ENCODE measurements at regions not wholly inside any gene's neighbourhood (a gene's known extent, or its start where the extent isn't known, plus 50 kb on each side); places are given as distances from the start of the nearest gene placed in this dataset.

DNA sequence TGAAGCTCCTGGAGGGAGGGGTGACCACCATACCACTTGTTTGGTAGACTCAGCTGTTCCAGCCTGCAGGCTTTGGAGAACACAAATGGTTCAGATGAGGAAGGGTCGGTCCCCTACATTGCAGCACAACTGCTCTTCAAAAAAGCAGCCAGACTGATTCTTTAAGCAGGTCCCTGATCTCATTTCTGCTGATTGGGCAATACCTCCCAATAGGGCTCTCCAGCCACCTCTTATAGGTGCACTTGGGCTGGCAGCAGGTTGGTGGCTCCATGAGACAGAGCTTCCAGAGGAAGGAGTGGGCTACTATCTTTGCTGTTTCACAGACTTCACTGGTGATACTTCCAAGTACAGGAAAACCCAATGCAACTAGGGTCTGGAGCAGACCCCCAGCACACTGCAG lies 65.9 kb upstream of the PEX5L start:
- intact Hi-C loops (cut with micrococcal nuclease) = no loop called here
- WGBS (ENCODE audit: insufficient coverage) = 82% methylated on average over 1 of the region's 1 CpG
- no peak for DNase-seq

GRCh38 chr3:180116203-180116602 lies 79.5 kb upstream of the PEX5L start:
- no peaks in the 10 kb centered on the region for H3K27me3 Mint-ChIP-seq
- intact Hi-C loops (cut with micrococcal nuclease) = no loop called here
- Histone ChIP-seq H3K4me1 (ENCODE audit: control insufficient read depth in 2 of 2, insufficient read depth in 2 of 2, low read length in 2 of 2) (no peaks in the 10 kb centered on the region), H3K27me3 (replicated peaks in 1 of 4; ENCODE audit: control extremely low read depth in 1 of 4, control insufficient read depth in 3 of 4, insufficient read depth in 4 of 4, low read length in 3 of 4) (no peaks in the 10 kb centered on the region), H3K36me3 (replicated peaks in 1 of 2; ENCODE audit: control extremely low read depth in 1 of 2, control insufficient read depth in 1 of 2, extremely low read depth in 1 of 2, insufficient read depth in 2 of 2, low read length in 1 of 2) (no peaks in the 10 kb centered on the region), H3K9ac (ENCODE audit: low read length) (no peak overlapping the region), H3K79me2 (ENCODE audit: control insufficient read depth, insufficient read depth, low read length) (no peaks in the 10 kb centered on the region), H3K4me2 (replicated peaks; ENCODE audit: low read depth, low read length, poor library complexity, severe bottlenecking) (no peak overlapping the region), H4K20me1 (ENCODE audit: control insufficient read depth, insufficient read depth, low read length, poor library complexity, severe bottlenecking) (no peaks in the 10 kb centered on the region), H3K9me3 (ENCODE audit: control extremely low read depth in 1 of 3, control insufficient read depth in 2 of 3, insufficient read depth in 1 of 3, low read length in 2 of 3) (no peaks in the 10 kb centered on the region), H2AFZ (ENCODE audit: insufficient read depth, low read depth, low read length, poor library complexity, severe bottlenecking) (no peak overlapping the region), H3K27ac (ENCODE audit: low read length in 2 of 2) (no peak overlapping the region), H3K4me3 (ENCODE audit: control extremely low read depth in 1 of 5, extremely low read depth in 1 of 5, insufficient read depth in 1 of 5, low read depth in 2 of 5, low read length in 4 of 5) (no peak overlapping the region)
- no peak overlapping the region for H3K4me3 Mint-ChIP-seq
- no peak for ATAC-seq (ENCODE audit: low read depth)
- ChIA-PET POLR2A (no interaction called here), CTCF (no interaction called here)
- no peaks in the 10 kb centered on the region for H3K4me1 Mint-ChIP-seq
- no peak overlapping the region for H3K27ac Mint-ChIP-seq
- 50% methylated on average over 1 of the region's 4 CpGs for WGBS (ENCODE audit: insufficient coverage)
- H3K9me3 Mint-ChIP-seq (ENCODE audit: insufficient read depth) = no peaks in the 10 kb centered on the region
- no peak for DNase-seq
- TF ChIP-seq EZH2 (IDR thresholded peaks at IDR 0.05; ENCODE audit: borderline replicate concordance, insufficient read depth, low read depth, low read length, poor library complexity, severe bottlenecking) (no peak), CTCF (IDR thresholded peaks at IDR 0.05) (no peak)

More for the DNA sequence above, 65.9 kb upstream of the PEX5L start:
- H3K27me3 ChIP-seq (replicated peaks in 1 of 4; ENCODE audit: control extremely low read depth in 1 of 4, control insufficient read depth in 3 of 4, insufficient read depth in 4 of 4, low read length in 3 of 4) = no peaks in the 10 kb centered on the region
- no peaks in the 10 kb centered on the region for H4K20me1 ChIP-seq (ENCODE audit: control insufficient read depth, insufficient read depth, low read length, poor library complexity, severe bottlenecking)
- ChIA-PET POLR2A (no interaction called here), CTCF (no interaction called here)
- no peaks in the 10 kb centered on the region for H3K79me2 ChIP-seq (ENCODE audit: control insufficient read depth, insufficient read depth, low read length)
- Mint-ChIP-seq H3K27ac (no peak overlapping the region), H3K27me3 (no peaks in the 10 kb centered on the region), H3K9me3 (ENCODE audit: insufficient read depth) (no peaks in the 10 kb centered on the region), H3K4me1 (no peaks in the 10 kb centered on the region), H3K4me3 (no peak overlapping the region)
- H3K4me2 ChIP-seq (replicated peaks; ENCODE audit: low read depth, low read length, poor library complexity, severe bottlenecking) = no peak overlapping the region
- no peak for ATAC-seq (ENCODE audit: low read depth)
- H2AFZ ChIP-seq (ENCODE audit: insufficient read depth, low read depth, low read length, poor library complexity, severe bottlenecking) = no peak overlapping the region
- no peak for TF ChIP-seq EZH2 (IDR thresholded peaks at IDR 0.05; ENCODE audit: borderline replicate concordance, insufficient read depth, low read depth, low read length, poor library complexity, severe bottlenecking)
- no peak for TF ChIP-seq CTCF (IDR thresholded peaks at IDR 0.05)
- no peak overlapping the region for H3K4me3 ChIP-seq (ENCODE audit: control extremely low read depth in 1 of 5, extremely low read depth in 1 of 5, insufficient read depth in 1 of 5, low read depth in 2 of 5, low read length in 4 of 5)
- H3K4me1 ChIP-seq (ENCODE audit: control insufficient read depth in 2 of 2, insufficient read depth in 2 of 2, low read length in 2 of 2) = no peaks in the 10 kb centered on the region
- H3K36me3 ChIP-seq (replicated peaks in 1 of 2; ENCODE audit: control extremely low read depth in 1 of 2, control insufficient read depth in 1 of 2, extremely low read depth in 1 of 2, insufficient read depth in 2 of 2, low read length in 1 of 2) = no peaks in the 10 kb centered on the region
- no peak overlapping the region for H3K27ac ChIP-seq (ENCODE audit: low read length in 2 of 2)
- H3K9ac ChIP-seq (ENCODE audit: low read length) = no peak overlapping the region
- H3K9me3 ChIP-seq (ENCODE audit: control extremely low read depth in 1 of 3, control insufficient read depth in 2 of 3, insufficient read depth in 1 of 3, low read length in 2 of 3) = peaks cover 0 to 5% (median 0%) of the 10 kb centered on the region in 3 donors
